ENCODE measurements at regions not wholly inside any gene's neighbourhood (a gene's known extent, or its start where the extent isn't known, plus 50 kb on each side); places are given as distances from the start of the nearest gene placed in this dataset.

- no peak for DNase-seq (ENCODE audit: low read depth)
Measured at GRCh38 chr10:128498378-128498730, 372.1 kb upstream of the MKI67 start.

- no peak for DNase-seq (ENCODE audit: low read depth)
Measured at GRCh38 chr10:128498746-128499145, 372.5 kb upstream of the MKI67 start.

GRCh38 chr10:128499486-128499885, 373.3 kb upstream of the MKI67 start:
- no peak for DNase-seq (ENCODE audit: low read depth)

GRCh38 chr10:128499956-128500355, 373.7 kb upstream of the MKI67 start:
- DNase-seq (ENCODE audit: low read depth): no peak

GRCh38 chr10:128500642-128501041, 374.4 kb upstream of the MKI67 start:
- no peak for DNase-seq (ENCODE audit: low read depth)

GRCh38 chr10:128505346-128505745, 379.1 kb upstream of the MKI67 start:
- no peak for DNase-seq (ENCODE audit: low read depth)

GRCh38 chr10:128506423-128506822, 380.2 kb upstream of the MKI67 start:
- DNase-seq (ENCODE audit: low read depth): no peak

GRCh38 chr10:128507066-128507465, 380.8 kb upstream of the MKI67 start:
- no peak for DNase-seq (ENCODE audit: low read depth)

- no peak for DNase-seq (ENCODE audit: low read depth)
Measured at GRCh38 chr10:128511284-128511683, 385.1 kb upstream of the MKI67 start.

- DNase-seq (ENCODE audit: low read depth): no peak
Measured at GRCh38 chr10:128512767-128513166, 386.5 kb upstream of the MKI67 start.

- no peak for DNase-seq (ENCODE audit: low read depth)
Measured at GRCh38 chr10:128514536-128514935, 388.3 kb upstream of the MKI67 start.

- DNase-seq (ENCODE audit: low read depth): no peak
Measured at GRCh38 chr10:128516180-128516579, 390.0 kb upstream of the MKI67 start.

GRCh38 chr10:128517167-128517566, 390.9 kb upstream of the MKI67 start:
- no peak for DNase-seq (ENCODE audit: low read depth)

- DNase-seq (ENCODE audit: low read depth): no peak
Measured at GRCh38 chr10:128518000-128518399, 391.8 kb upstream of the MKI67 start.

- no peak for DNase-seq (ENCODE audit: low read depth)
Measured at GRCh38 chr10:128519581-128519980, 393.4 kb upstream of the MKI67 start.

- DNase-seq (ENCODE audit: low read depth): no peak
Measured at GRCh38 chr10:128520211-128520815, 394.1 kb upstream of the MKI67 start.

- DNase-seq (ENCODE audit: low read depth): no peak
Measured at GRCh38 chr10:128522551-128523308, 396.5 kb upstream of the MKI67 start.

GRCh38 chr10:128525444-128525843, 399.2 kb upstream of the MKI67 start:
- no peak for DNase-seq (ENCODE audit: low read depth)

- no peak for DNase-seq (ENCODE audit: low read depth)
Measured at GRCh38 chr10:128525936-128526335, 399.7 kb upstream of the MKI67 start.

- no peak for DNase-seq (ENCODE audit: low read depth)
Measured at GRCh38 chr10:128526791-128527375, 400.7 kb upstream of the MKI67 start.

GRCh38 chr10:128527711-128528110, 401.5 kb upstream of the MKI67 start:
- no peak for DNase-seq (ENCODE audit: low read depth)

GRCh38 chr10:128528167-128528566, 401.9 kb upstream of the MKI67 start:
- DNase-seq (ENCODE audit: low read depth): no peak

GRCh38 chr10:128528781-128529180, 402.6 kb upstream of the MKI67 start:
- DNase-seq (ENCODE audit: low read depth): no peak

- no peak for DNase-seq (ENCODE audit: low read depth)
Measured at GRCh38 chr10:128529225-128529624, 403.0 kb upstream of the MKI67 start.
